ENCODE measurements at regions not wholly inside any gene's neighbourhood (a gene's known extent, or its start where the extent isn't known, plus 50 kb on each side); places are given as distances from the start of the nearest gene placed in this dataset.

- H3K27ac ChIP-seq (replicated peaks in 1 of 4) = no peak overlapping the region
- peaks cover 0 to 64% (median 0%) of the 10 kb centered on the region in 4 donors for H3K27me3 ChIP-seq
- H3K36me3 ChIP-seq = no peaks in the 10 kb centered on the region
- no peaks in the 10 kb centered on the region for H3K9me3 ChIP-seq
- H3K4me1 ChIP-seq = no peaks in the 10 kb centered on the region
- WGBS = 74% methylated on average over 7 of the region's 7 CpGs
- intact Hi-C loops (cut with DNase I) = no loop called here
- no peak for DNase-seq (ENCODE audit: extremely low spot score)
- TF ChIP-seq POLR2A (IDR thresholded peaks at IDR 0.05; ENCODE audit: low read depth) (no peak), POLR2AphosphoS5 (IDR thresholded peaks at IDR 0.05) (no peak), EP300 (IDR thresholded peaks at IDR 0.05) (no peak), CTCF (IDR thresholded peaks at IDR 0.05) (no peak)
- no peak overlapping the region for H3K4me3 ChIP-seq
These were observed 654.1 kb downstream of the PTPRU start for GRCh38 chr1:29890201-29890959.

- Histone ChIP-seq H3K36me3 (no peaks in the 10 kb centered on the region), H3K9me3 (no peaks in the 10 kb centered on the region), H3K4me3 (no peak overlapping the region), H3K27ac (replicated peaks in 1 of 4) (no peak overlapping the region), H3K4me1 (no peaks in the 10 kb centered on the region), H3K27me3 (peaks cover 0 to 58% (median 0%) of the 10 kb centered on the region in 4 donors)
- no peak for DNase-seq (ENCODE audit: extremely low spot score)
- WGBS = 80% methylated on average over 4 of the region's 4 CpGs
- TF ChIP-seq POLR2AphosphoS5 (IDR thresholded peaks at IDR 0.05) = no peak
- no peak for TF ChIP-seq POLR2A (IDR thresholded peaks at IDR 0.05; ENCODE audit: low read depth)
- TF ChIP-seq CTCF (IDR thresholded peaks at IDR 0.05) = no peak
- TF ChIP-seq EP300 (IDR thresholded peaks at IDR 0.05) = no peak
- intact Hi-C loops (cut with DNase I) = no loop called here
These were observed 653.5 kb downstream of the PTPRU start for GRCh38 chr1:29889776-29890175.

- TF ChIP-seq EP300 (IDR thresholded peaks at IDR 0.05) = no peak
- TF ChIP-seq CTCF (IDR thresholded peaks at IDR 0.05) = no peak
- TF ChIP-seq POLR2AphosphoS5 (IDR thresholded peaks at IDR 0.05) = no peak
- no peak for TF ChIP-seq POLR2A (IDR thresholded peaks at IDR 0.05; ENCODE audit: low read depth)
- Histone ChIP-seq H3K36me3 (no peaks in the 10 kb centered on the region), H3K27ac (replicated peaks in 1 of 4) (no peak overlapping the region), H3K27me3 (peaks cover 0 to 23% (median 1%) of the 10 kb centered on the region in 4 donors), H3K9me3 (no peaks in the 10 kb centered on the region), H3K4me3 (no peak overlapping the region), H3K4me1 (no peaks in the 10 kb centered on the region)
- intact Hi-C loops (cut with DNase I) = no loop called here
- DNase-seq (ENCODE audit: extremely low spot score) = no peak
- 96% methylated on average over 2 of the region's 2 CpGs for WGBS
These were observed 648.4 kb downstream of the PTPRU start for GRCh38 chr1:29884740-29885139.

- no peaks in the 10 kb centered on the region for H3K4me1 ChIP-seq
- 89% methylated on average over 12 of the region's 12 CpGs for WGBS
- TF ChIP-seq POLR2A (IDR thresholded peaks at IDR 0.05; ENCODE audit: low read depth) = no peak
- TF ChIP-seq EP300 (IDR thresholded peaks at IDR 0.05) = no peak
- TF ChIP-seq CTCF (IDR thresholded peaks at IDR 0.05) = no peak
- no peak for TF ChIP-seq POLR2AphosphoS5 (IDR thresholded peaks at IDR 0.05)
- peaks cover 0 to 25% (median 2%) of the 10 kb centered on the region in 4 donors for H3K27me3 ChIP-seq
- DNase-seq (ENCODE audit: extremely low spot score) = no peak
- H3K9me3 ChIP-seq = no peaks in the 10 kb centered on the region
- no peak overlapping the region for H3K27ac ChIP-seq (replicated peaks in 1 of 4)
- no peak overlapping the region for H3K4me3 ChIP-seq
- intact Hi-C loops (cut with DNase I) = no loop called here
- no peaks in the 10 kb centered on the region for H3K36me3 ChIP-seq
These were observed 647.7 kb downstream of the PTPRU start for GRCh38 chr1:29883986-29884385.

Data from esophagus muscularis mucosa (tissue), 4 donors.